IMR-90 (cell line): ENCODE measurements at regions not wholly inside any gene's neighbourhood (a gene's known extent, or its start where the extent isn't known, plus 50 kb on each side); places are given as distances from the start of the nearest gene placed in this dataset.

Experiments
- CTCF ChIP-seq: conservative IDR thresholded peaks from 2 replicates; pipeline ENCODE4 v1.5.1; 2012; ENCODE audit warnings: mild to moderate bottlenecking, low read depth, low read length, improper control_type of control experiment
- FOS ChIP-seq: fragments of 150-350 bp; IDR thresholded peaks from 2 replicates; pipeline ENCODE4 v1.6.1; 2016; ENCODE audit warnings: low read depth, low read length
- MAZ ChIP-seq: IDR thresholded peaks from 2 replicates; pipeline ENCODE4 v1.6.1; 2012; ENCODE audit warnings: low read depth, mild to moderate bottlenecking, low read length, improper control_type of control experiment, moderate library complexity, borderline replicate concordance
- POLR2A ChIP-seq: IDR thresholded peaks from 2 replicates; pipeline ENCODE4 v1.6.1; 2012; ENCODE audit warnings: mild to moderate bottlenecking, low read depth, low read length
- RAD21 ChIP-seq: IDR thresholded peaks from 2 replicates; pipeline ENCODE4 v1.6.1; 2012; ENCODE audit warnings: low read length, improper control_type of control experiment
- SMC3 ChIP-seq: fragments of 150-350 bp; IDR thresholded peaks from 2 replicates; pipeline ENCODE4 v1.6.1; 2016; ENCODE audit warnings: low read depth, mild to moderate bottlenecking, antibody characterized with exemption, low read length, moderate library complexity

GRCh38 chr2:217248312-217248935, 388.6 kb upstream of the TNP1 start:
- TF ChIP-seq CTCF = no peak
- TF ChIP-seq SMC3 = no peak
- TF ChIP-seq FOS = no peak
- TF ChIP-seq POLR2A = no peak
- peak; percentile 65; the same call in 1 of the 2 replicates for TF ChIP-seq MAZ
- no peak for TF ChIP-seq RAD21
